HUES64 (cell line): ENCODE measurements at regions not wholly inside any gene's neighbourhood (a gene's known extent, or its start where the extent isn't known, plus 50 kb on each side); places are given as distances from the start of the nearest gene placed in this dataset.
"Not testable (repeated sequence)": the region's sequence is repeated elsewhere in the genome, so short reads cannot be mapped to it uniquely, and the experiment has no call there.

Experiments used
- H3K27ac ChIP-seq: 2 replicates; pipeline ENCODE4 v1.7.0; 2013; ENCODE audit warnings: low read depth, low read length, inconsistent platforms
- H3K27me3 ChIP-seq: 2 replicates; pipeline ENCODE4 v1.6.1; 2013; ENCODE audit warnings: mild to moderate bottlenecking, low read length; ENCODE audit not compliant: insufficient read depth
- H3K36me3 ChIP-seq: 2 replicates; pipeline ENCODE4 v1.6.1; 2013; ENCODE audit warnings: mild to moderate bottlenecking, low read length; ENCODE audit not compliant: insufficient read depth
- H3K4me1 ChIP-seq: 2 replicates; pipeline ENCODE4 v1.6.1; 2013; ENCODE audit warnings: mild to moderate bottlenecking, low read length, moderate library complexity; ENCODE audit not compliant: insufficient read depth
- H3K4me3 ChIP-seq: 2 replicates; pipeline ENCODE4 v1.5.1; 2013; ENCODE audit warnings: mild to moderate bottlenecking, low read length, moderate library complexity
- H3K9ac ChIP-seq: 2 replicates; pipeline ENCODE4 v1.6.1; 2013; ENCODE audit warnings: mild to moderate bottlenecking, low read depth, low read length
- H3K9me3 ChIP-seq: 2 replicates; pipeline ENCODE4 v1.6.1; 2013; ENCODE audit warnings: low read depth, low read length; ENCODE audit not compliant: insufficient read depth
- WGBS: fragments of 150-250, 120-280 bp; methylation state at CpG from one replicate; pipeline ENCODE4 v1.1.7; 2013; ENCODE audit warnings: missing lambda C conversion rate; 5-methylcytosine and 5-hydroxymethylcytosine counted together

DNA sequence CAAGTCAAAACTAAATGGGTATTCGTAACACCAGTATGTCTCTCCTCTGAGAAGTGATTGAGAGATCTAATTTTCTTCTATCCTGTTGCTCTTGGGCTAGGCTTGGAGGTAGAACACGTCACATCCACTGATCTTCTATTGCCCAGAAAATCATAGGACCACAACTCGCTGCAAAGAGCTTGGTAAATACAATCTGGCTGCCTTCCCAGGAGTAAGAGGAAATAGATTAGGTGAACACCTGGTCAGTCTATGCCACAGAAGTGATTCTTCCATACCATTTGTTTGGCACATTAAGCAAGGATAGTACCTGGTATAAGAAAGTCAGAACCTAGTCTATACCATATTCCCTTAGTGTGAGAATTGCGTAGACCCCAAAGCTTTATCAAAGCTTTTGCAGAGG is 129.3 kb upstream of the PHYHIPL start:
- Histone ChIP-seq H3K9me3 (no peaks in the 10 kb centered on the region), H3K27ac (no peak overlapping the region), H3K9ac (no peak overlapping the region), H3K4me1 (0 out of 2 replicates have a peak, but pooled peaks cover 4% of the 10 kb centered on the region), H3K36me3 (no peaks in the 10 kb centered on the region), H3K4me3 (no peak overlapping the region), H3K27me3 (no peaks in the 10 kb centered on the region)
- 100% methylated on average over 4 of the region's 4 CpGs for WGBS

DNA sequence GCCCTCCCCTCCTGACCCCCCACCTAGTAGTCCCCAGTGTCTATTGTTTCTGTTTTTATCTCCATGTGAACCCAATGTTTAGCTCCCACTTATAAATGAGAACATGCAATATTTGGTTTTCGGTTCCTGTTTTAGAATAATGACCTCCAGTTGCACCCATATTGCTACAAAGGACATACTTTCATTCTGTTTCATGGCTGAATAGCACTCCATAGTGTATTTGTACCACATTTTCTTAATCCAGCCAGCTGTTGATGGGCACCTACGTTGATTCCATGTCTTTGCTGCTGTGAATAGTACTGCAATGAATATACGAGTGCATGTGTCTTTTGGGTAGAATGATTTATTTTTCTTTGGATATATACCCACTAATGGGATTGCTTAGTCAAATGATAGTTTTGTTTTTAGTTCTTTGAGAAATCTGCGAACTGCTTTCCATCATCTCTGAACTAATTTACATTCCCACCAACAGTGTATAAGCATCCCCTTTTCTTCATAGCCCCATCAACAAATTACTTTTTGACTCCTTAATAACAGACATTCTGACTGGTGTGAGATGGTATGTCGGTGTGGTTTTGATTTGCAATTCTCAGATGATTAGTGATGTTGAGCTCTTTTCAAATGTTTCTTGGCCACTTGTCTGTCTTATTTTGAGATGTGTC is 128.4 kb upstream of the PHYHIPL start:
- Histone ChIP-seq H3K27me3 (no peaks in the 10 kb centered on the region), H3K36me3 (no peaks in the 10 kb centered on the region), H3K4me1 (0 out of 2 replicates have a peak, but pooled peaks cover 4% of the 10 kb centered on the region), H3K9me3 (no peaks in the 10 kb centered on the region), H3K4me3 (no peak overlapping the region), H3K9ac (no peak overlapping the region), H3K27ac (no peak overlapping the region)
- WGBS = 94% methylated on average over 4 of the region's 5 CpGs

DNA sequence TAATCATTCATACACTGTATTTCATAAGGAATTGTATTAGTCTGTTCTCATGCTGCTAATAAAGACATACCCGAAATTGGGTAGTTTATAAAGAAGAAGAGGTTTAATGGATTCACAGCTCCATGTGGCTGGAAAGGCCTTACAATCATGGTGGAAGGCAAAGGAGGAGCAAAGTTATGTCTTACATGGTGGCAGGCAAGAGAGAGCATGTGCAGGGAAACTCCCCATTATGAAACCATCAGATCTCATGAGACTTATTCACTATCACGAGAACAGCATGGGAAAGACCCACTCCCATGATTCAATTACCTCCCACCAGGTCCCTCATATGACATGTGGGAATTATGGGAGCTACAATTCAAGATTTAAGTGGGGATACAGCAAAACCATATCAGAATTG is 122.9 kb upstream of the PHYHIPL start:
- 94% methylated on average over 2 of the region's 2 CpGs for WGBS
- H3K4me1 ChIP-seq, H3K9ac ChIP-seq, H3K36me3 ChIP-seq, H3K27me3 ChIP-seq, H3K9me3 ChIP-seq, H3K4me3 ChIP-seq, H3K27ac ChIP-seq: not testable (repeated sequence)

DNA sequence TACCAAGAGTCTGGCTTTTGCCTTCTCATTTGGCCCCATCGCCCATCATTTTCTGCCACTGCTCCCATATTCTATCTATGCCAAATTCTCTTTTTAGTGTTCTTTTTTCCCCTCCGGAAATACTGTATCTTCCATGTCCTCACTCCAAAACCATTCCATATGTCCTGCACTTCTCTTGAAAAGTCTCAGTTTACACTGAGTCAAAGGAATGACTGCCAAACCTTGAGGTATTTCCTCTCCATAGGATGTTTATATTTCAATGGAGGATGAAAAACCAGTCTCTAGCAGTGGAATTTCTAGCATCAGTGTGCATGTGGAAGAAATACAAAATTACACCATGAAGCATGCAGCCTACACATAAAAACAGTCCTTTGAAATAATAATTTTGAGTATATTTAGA is 121.4 kb upstream of the PHYHIPL start:
- Histone ChIP-seq H3K9me3 (peaks cover 7% of the 10 kb centered on the region; the same call in 1 of the 2 replicates), H3K4me1 (no peaks in the 10 kb centered on the region), H3K4me3 (no peak overlapping the region), H3K36me3 (no peaks in the 10 kb centered on the region), H3K27me3 (no peaks in the 10 kb centered on the region), H3K9ac (no peak overlapping the region), H3K27ac (no peak overlapping the region)
- WGBS = 92% methylated on average over 2 of the region's 2 CpGs

DNA sequence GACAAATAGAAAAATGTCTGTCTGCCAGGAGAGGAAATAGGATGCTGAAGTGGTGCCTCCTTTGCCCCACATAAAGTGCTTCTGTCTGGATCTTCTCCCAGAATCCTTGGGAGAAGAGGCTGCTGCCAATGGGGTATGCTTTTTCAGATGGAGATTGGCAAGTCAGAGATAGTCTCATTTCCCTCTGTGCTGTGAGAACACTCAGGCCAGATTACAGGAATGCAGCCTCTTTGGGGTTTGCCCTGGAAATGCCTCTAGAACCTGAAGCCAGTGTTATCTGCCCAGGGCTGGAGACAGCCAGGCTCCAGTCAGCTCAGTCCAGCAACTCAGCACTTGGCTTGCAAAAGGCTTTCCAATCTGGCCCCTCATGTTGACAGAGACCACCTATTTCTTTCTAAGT is 119.1 kb upstream of the PHYHIPL start:
- peaks cover 13% of the 10 kb centered on the region; the same call in 1 of the 2 replicates for H3K4me1 ChIP-seq
- no peaks in the 10 kb centered on the region for H3K27me3 ChIP-seq
- no peak overlapping the region for H3K4me3 ChIP-seq
- no peaks in the 10 kb centered on the region for H3K36me3 ChIP-seq
- H3K27ac ChIP-seq = no peak overlapping the region
- peaks cover 7% of the 10 kb centered on the region; the same call in 1 of the 2 replicates for H3K9me3 ChIP-seq
- H3K9ac ChIP-seq = no peak overlapping the region

DNA sequence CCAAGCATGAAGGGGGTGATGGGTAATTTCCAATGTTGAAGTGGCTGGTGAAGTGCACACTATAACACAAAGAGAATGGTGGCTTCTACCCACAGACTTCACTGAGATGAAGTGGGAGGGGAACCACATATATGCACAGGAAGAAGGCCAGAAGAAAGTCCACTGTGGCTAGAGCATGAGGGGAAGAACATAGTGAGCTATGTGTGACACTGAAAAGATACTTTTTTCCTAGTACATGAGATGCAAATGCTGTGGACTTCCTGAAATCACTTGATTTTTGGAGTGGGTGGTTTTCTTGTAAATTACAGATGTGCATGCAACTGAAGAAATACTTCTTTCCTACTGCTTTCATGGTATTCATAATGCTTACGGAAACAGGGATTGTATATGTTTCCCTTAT is 115.6 kb upstream of the PHYHIPL start:
- H3K9me3 ChIP-seq = no peaks in the 10 kb centered on the region
- H3K4me3 ChIP-seq = no peak overlapping the region
- WGBS = no CpG with 5 or more reads among the region's 1 CpG
- no peaks in the 10 kb centered on the region for H3K27me3 ChIP-seq
- no peaks in the 10 kb centered on the region for H3K36me3 ChIP-seq
- H3K4me1 ChIP-seq = peaks cover 13% of the 10 kb centered on the region; the same call in 1 of the 2 replicates
- H3K9ac ChIP-seq = no peak overlapping the region
- no peak overlapping the region for H3K27ac ChIP-seq

DNA sequence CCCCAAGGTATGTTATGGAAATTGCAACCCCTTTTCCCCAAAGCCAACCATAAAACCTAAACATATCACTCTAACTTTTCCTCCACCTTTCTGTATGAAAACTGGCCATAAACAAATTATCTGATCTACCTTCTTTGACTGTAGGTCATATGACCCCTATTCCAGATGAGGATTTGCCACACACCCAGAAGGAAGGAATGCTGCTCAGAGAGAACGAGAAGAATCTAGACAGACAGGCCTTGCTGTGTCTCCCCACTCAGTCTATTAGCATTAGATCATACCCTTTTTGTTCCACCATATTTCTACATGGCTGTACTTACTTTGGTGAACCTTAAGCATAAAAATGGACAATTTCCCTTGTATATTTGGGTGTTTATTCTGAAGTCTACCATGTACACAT is 113.0 kb upstream of the PHYHIPL start:
- peaks cover 13% of the 10 kb centered on the region; the same call in 1 of the 2 replicates for H3K4me1 ChIP-seq
- WGBS = 86% methylated on average over 1 of the region's 1 CpG
- H3K9ac ChIP-seq = no peak overlapping the region
- no peak overlapping the region for H3K4me3 ChIP-seq
- H3K27ac ChIP-seq = no peak overlapping the region
- no peaks in the 10 kb centered on the region for H3K9me3 ChIP-seq
- H3K27me3 ChIP-seq = no peaks in the 10 kb centered on the region
- no peaks in the 10 kb centered on the region for H3K36me3 ChIP-seq

DNA sequence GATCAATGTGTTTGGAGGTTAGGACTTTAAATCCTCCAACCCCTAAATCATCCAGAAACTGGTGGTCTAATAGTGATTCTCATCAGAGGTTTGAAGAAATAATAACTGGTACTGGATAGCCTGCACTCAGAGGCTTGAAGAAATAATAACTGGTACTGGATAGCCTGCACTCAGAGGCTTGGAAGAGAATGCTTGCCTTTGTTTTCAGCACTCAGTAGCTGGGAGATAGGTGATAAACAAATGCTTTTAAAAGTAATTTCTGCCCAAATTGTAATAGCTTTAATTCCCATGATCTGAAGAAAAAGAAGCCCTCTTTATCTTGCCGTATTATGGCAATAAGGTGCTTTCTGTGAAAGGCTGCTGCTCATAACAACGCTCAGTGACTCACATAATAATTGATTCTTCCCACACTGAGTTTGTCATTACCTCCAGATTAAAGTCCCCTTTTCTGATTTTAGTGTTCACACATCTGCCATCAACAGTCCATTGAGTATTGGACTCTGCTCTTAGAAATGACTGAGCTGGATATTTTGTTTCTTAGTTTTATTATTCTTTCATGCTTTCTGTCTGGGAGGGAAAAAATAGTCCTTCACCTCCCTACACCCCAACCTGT is 112.3 kb upstream of the PHYHIPL start:
- 98% methylated on average over 2 of the region's 2 CpGs for WGBS
- H3K9ac ChIP-seq = no peak overlapping the region

DNA sequence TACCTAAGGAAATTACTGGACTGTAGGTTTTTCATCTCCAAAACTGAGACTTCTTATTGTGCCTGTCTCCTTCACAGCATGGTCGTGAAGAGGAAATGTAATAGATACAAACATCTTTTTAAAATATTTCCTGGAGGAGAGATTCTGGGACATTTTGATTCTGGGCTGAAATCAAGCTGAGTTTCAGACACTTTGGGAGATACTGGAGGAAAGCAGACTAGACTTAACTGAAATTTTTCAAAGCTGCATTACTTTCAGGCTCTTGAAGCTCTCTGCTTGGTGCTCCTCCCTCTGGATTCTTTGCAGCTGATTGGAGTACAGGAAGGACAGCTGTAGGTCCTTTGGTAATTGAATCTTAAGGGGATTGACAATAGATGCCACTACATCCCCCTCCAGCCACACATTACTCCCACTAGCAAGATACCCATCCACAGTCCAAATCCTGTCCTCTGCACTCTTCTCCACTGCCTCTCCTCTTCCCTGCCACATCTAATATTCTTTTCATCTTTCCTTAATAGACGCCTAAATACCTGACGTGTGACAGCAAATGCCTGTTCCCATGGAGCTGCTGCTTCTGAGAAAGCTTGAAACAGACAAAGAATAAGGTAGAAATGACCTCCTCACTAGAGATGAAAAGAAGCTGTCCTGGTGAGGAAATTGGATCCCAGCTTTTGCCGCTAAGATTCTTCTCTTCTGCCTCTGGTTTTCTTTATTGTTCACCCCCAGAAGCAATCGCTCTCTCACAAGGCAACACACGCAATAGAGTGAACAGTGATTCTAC is 111.5 kb upstream of the PHYHIPL start:
- Histone ChIP-seq H3K4me3 (no peak overlapping the region), H3K9ac (no peak overlapping the region), H3K27me3 (no peaks in the 10 kb centered on the region), H3K27ac (no peak overlapping the region), H3K36me3 (no peaks in the 10 kb centered on the region), H3K4me1 (peaks cover 13% of the 10 kb centered on the region; the same call in 1 of the 2 replicates), H3K9me3 (no peaks in the 10 kb centered on the region)
- 94% methylated on average over 5 of the region's 6 CpGs for WGBS

More for the DNA sequence above, 112.3 kb upstream of the PHYHIPL start:
- Histone ChIP-seq H3K36me3 (no peaks in the 10 kb centered on the region), H3K27ac (no peak overlapping the region), H3K4me1 (peaks cover 13% of the 10 kb centered on the region; the same call in 1 of the 2 replicates), H3K27me3 (no peaks in the 10 kb centered on the region), H3K4me3 (no peak overlapping the region), H3K9me3 (no peaks in the 10 kb centered on the region)

DNA sequence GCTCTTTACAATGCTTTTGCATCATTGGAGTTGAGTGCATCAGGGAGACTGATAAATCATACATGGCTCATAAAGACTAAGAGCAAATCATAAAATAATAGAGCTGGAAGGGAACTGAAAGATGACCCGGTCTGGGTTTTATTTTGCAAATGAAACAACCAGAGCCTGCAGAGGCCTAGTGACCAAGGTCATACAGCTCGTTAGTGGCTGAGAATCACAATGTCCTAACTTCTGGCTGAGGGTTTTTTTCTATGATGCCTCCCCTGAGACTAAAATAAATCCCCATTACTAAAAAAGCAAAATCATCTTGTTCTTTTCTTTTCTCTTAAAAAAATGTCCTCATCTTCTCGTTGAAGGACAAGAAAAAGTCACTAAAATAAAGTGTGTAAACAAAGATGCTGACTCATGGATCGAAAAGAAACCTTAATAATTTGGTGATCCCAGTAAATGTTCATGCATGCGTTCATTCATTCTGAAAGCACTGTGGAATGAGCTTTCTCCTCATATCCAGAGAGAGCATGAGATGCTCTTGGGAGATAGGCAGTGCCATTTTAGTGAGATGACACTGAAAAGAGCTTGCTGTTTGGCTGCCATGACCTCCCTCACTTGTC is 107.8 kb upstream of the PHYHIPL start:
- Histone ChIP-seq H3K4me3 (no peak overlapping the region), H3K4me1 (no peaks in the 10 kb centered on the region), H3K27me3 (no peaks in the 10 kb centered on the region), H3K36me3 (no peaks in the 10 kb centered on the region), H3K9me3 (no peaks in the 10 kb centered on the region), H3K27ac (no peak overlapping the region), H3K9ac (no peak overlapping the region)
- whole genome bisulfite sequencing = 86% methylated on average over 5 of the region's 5 CpGs

DNA sequence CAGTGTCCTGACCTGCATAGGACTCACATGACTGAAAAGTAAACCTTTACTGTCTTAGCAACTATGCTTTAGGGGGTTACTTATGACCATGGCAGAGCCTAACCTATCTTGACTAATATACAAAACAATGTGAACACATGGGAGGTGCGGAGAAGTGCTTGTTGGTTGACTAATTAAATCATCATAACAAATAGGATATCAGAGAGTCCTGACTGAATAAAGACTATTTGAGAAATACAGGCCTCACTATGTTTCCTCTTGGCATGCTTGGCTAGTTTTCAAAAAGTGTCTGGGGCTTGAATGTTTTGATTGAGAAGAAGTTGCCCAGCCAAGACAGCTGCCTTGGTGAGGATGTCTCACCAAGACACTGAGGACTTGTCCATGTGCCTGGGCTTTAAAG is 104.4 kb upstream of the PHYHIPL start:
- H3K27ac ChIP-seq = no peak overlapping the region
- no peaks in the 10 kb centered on the region for H3K27me3 ChIP-seq
- no peaks in the 10 kb centered on the region for H3K36me3 ChIP-seq
- no peaks in the 10 kb centered on the region for H3K4me1 ChIP-seq
- no peak overlapping the region for H3K4me3 ChIP-seq
- H3K9ac ChIP-seq = no peak overlapping the region
- no peaks in the 10 kb centered on the region for H3K9me3 ChIP-seq
- WGBS = no CpG with 5 or more reads among the region's 1 CpG
